LNCAP (cell line): ENCODE measurements at regions not wholly inside any gene's neighbourhood (a gene's known extent, or its start where the extent isn't known, plus 50 kb on each side); places are given as distances from the start of the nearest gene placed in this dataset.

Source experiments
- CTCF ChIP-seq: fragments of 450-650 bp; IDR thresholded peaks from 2 replicates; pipeline ENCODE4 v1.5.1; 2017; ENCODE audit warnings: mild to moderate bottlenecking

GRCh38 chr7:121796936-121797656 is 75.9 kb upstream of the PTPRZ1 start:
- TF ChIP-seq CTCF = no peak

- no peak for TF ChIP-seq CTCF
These were observed 76.6 kb upstream of the PTPRZ1 start for GRCh38 chr7:121796381-121796780.

GRCh38 chr7:121795736-121796135 is 77.2 kb upstream of the PTPRZ1 start:
- no peak for TF ChIP-seq CTCF

GRCh38 chr7:121793716-121794115 is 79.2 kb upstream of the PTPRZ1 start:
- TF ChIP-seq CTCF = no peak

- TF ChIP-seq CTCF = no peak
These were observed 95.3 kb upstream of the PTPRZ1 start for GRCh38 chr7:121777672-121778071.

- no peak for TF ChIP-seq CTCF
These were observed 98.4 kb upstream of the PTPRZ1 start for GRCh38 chr7:121774563-121774962.

GRCh38 chr7:121766676-121767075 is 106.3 kb upstream of the PTPRZ1 start:
- TF ChIP-seq CTCF = no peak

- TF ChIP-seq CTCF = no peak
These were observed 111.6 kb upstream of the PTPRZ1 start for GRCh38 chr7:121761399-121761798.
